H1 (cell line): ENCODE measurements at regions not wholly inside any gene's neighbourhood (a gene's known extent, or its start where the extent isn't known, plus 50 kb on each side); places are given as distances from the start of the nearest gene placed in this dataset.

Experiments used
- CTCF ChIA-PET: fragments of 300-600 bp; sonication (Branson Sonifier 250); formaldehyde crosslinking; loops from one replicate; lab custom pipeline; 2021; ENCODE audit not compliant: partially characterized antibody; lab: Charles Lee
- POLR2A ChIA-PET: fragments of 300-600 bp; sonication (Branson Sonifier 250); formaldehyde crosslinking; loops from one replicate; lab custom pipeline; 2021; ENCODE audit warnings: inconsistent platforms; ENCODE audit not compliant: partially characterized antibody; lab: Charles Lee
- DNase-seq, 2 experiments: peaks; one replicate each; pipeline versions ENCODE4 v3.0.0 to v3.0.0-alpha.2; 2010 to 2022; ENCODE audit warnings: low spot score in 2 of 2, low read depth in 1 of 2, mixed read lengths in 1 of 2
- FAIRE-seq: peaks from 2 replicates; lab custom pipeline; 2011; peaks lifted over from hg19 to GRCh38; lab: Jason Lieb, UNC
- H2AFZ ChIP-seq: 2 replicates; pipeline ENCODE4 v1.8.1; 2012; ENCODE audit warnings: low read length, inconsistent platforms
- H2AK5ac ChIP-seq: 2 replicates; pipeline ENCODE4 v1.6.1; 2013; ENCODE audit warnings: low read depth, low read length
- H2BK120ac ChIP-seq: replicated peaks from 2 replicates; pipeline ENCODE3; 2013; ENCODE audit warnings: low read depth, low read length, inconsistent platforms
- H2BK12ac ChIP-seq: 2 replicates; pipeline ENCODE4 v1.6.1; 2013; ENCODE audit warnings: low read depth, low read length
- H2BK15ac ChIP-seq: 2 replicates; pipeline ENCODE4 v1.6.1; 2013; ENCODE audit warnings: low read length
- H2BK20ac ChIP-seq: 2 replicates; pipeline ENCODE4 v1.6.1; 2013; ENCODE audit warnings: low read length
- H2BK5ac ChIP-seq: 2 replicates; pipeline ENCODE4 v1.6.1; 2013; ENCODE audit warnings: low read depth, low read length
- H3K14ac ChIP-seq: 2 replicates; pipeline ENCODE4 v1.6.1; 2013; ENCODE audit warnings: inconsistent platforms; ENCODE audit not compliant: insufficient read length
- H3K18ac ChIP-seq: 2 replicates; pipeline ENCODE4 v1.6.1; 2013; ENCODE audit warnings: low read length; ENCODE audit errors: extremely low read depth
- H3K23ac ChIP-seq: 2 replicates; pipeline ENCODE4 v1.6.1; 2013; ENCODE audit warnings: inconsistent platforms; ENCODE audit not compliant: insufficient read length
- H3K23me2 ChIP-seq: 2 replicates; pipeline ENCODE4 v1.6.1; 2013; ENCODE audit warnings: low read depth, low read length
- H3K27ac ChIP-seq: 2 replicates; pipeline ENCODE4 v1.6.1; 2011; ENCODE audit warnings: low read depth, low read length, inconsistent platforms
- H3K27me3 ChIP-seq, 4 experiments: replicated peaks in 1 of 4; 1 replicate in 1 of 4; 2 replicates in 3 of 4; pipeline versions ENCODE4 v1.6.1 to v1.8.1; 2011 to 2013; ENCODE audit warnings: low read length in 3 of 4, mild to moderate bottlenecking in 3 of 4, inconsistent platforms in 2 of 4, mixed read lengths in 2 of 4, moderate library complexity in 1 of 4; ENCODE audit not compliant: control insufficient read depth in 3 of 4, insufficient read depth in 3 of 4; ENCODE audit errors: extremely low read depth in 1 of 4
- H3K36me3 ChIP-seq, 4 experiments: 2 replicates each; pipeline versions ENCODE4 v1.6.1 to v1.8.1; 2011 to 2013; ENCODE audit warnings: mild to moderate bottlenecking in 4 of 4, low read length in 3 of 4, moderate library complexity in 2 of 4, control low read depth in 1 of 4, inconsistent platforms in 1 of 4; ENCODE audit not compliant: insufficient read depth in 4 of 4, control insufficient read depth in 2 of 4
- H3K4ac ChIP-seq: replicated peaks from 2 replicates; pipeline ENCODE3; 2013; ENCODE audit warnings: low read length, low read depth, mixed read lengths, inconsistent platforms; ENCODE audit not compliant: insufficient read length
- H3K4me1 ChIP-seq, 4 experiments: replicated peaks in 1 of 4; 1 replicate in 1 of 4; 2 replicates in 3 of 4; pipeline versions ENCODE4 v1.6.1 to v1.8.1; 2011 to 2013; ENCODE audit warnings: low read length in 3 of 4, inconsistent platforms in 2 of 4, mixed read lengths in 1 of 4; ENCODE audit not compliant: insufficient read depth in 4 of 4, control insufficient read depth in 3 of 4
- H3K4me2 ChIP-seq, 2 experiments: 2 replicates each; pipeline versions ENCODE4 v1.6.1 to v1.8.1; 2011 to 2013; ENCODE audit warnings: low read depth in 2 of 2, low read length in 2 of 2, control low read depth in 1 of 2, inconsistent platforms in 1 of 2, mild to moderate bottlenecking in 1 of 2; ENCODE audit not compliant: insufficient read depth in 1 of 2
- H3K4me3 ChIP-seq, 4 experiments: fragments of 200-600, 300-600 bp in 1 of 4; sonication (generic), shearing (Covaris generic), sonication (Bioruptor Twin) in 1 of 4; 2 replicates each; pipeline versions ENCODE4 v1.5.1 to v1.8.1; 2011 to 2016; ENCODE audit warnings: low read length in 4 of 4, low read depth in 3 of 4, control low read depth in 2 of 4, inconsistent platforms in 2 of 4, mild to moderate bottlenecking in 2 of 4, mixed read lengths in 1 of 4, moderate library complexity in 1 of 4; ENCODE audit not compliant: insufficient read depth in 2 of 4; ENCODE audit errors: extremely low read depth in 1 of 4
- H3K56ac ChIP-seq: replicated peaks from 2 replicates; pipeline ENCODE3; 2013; ENCODE audit warnings: low read depth, mild to moderate bottlenecking, mixed read lengths, low read length, inconsistent platforms; ENCODE audit not compliant: insufficient read length
- H3K79me1 ChIP-seq: 2 replicates; pipeline ENCODE4 v1.6.1; 2013; ENCODE audit warnings: low read depth, low read length, control low read depth
- H3K79me2 ChIP-seq, 2 experiments: 2 replicates each; pipeline versions ENCODE4 v1.6.1 to v1.8.1; 2012 to 2013; ENCODE audit warnings: low read length in 2 of 2, mild to moderate bottlenecking in 2 of 2, inconsistent platforms in 1 of 2; ENCODE audit not compliant: insufficient read depth in 2 of 2, control insufficient read depth in 1 of 2
- H3K9ac ChIP-seq, 4 experiments: replicated peaks in 1 of 4; 1 replicate in 1 of 4; 2 replicates in 3 of 4; pipeline versions ENCODE4 v1.6.1 to v1.8.1; 2011 to 2013; ENCODE audit warnings: low read depth in 3 of 4, low read length in 3 of 4, control low read depth in 2 of 4, mild to moderate bottlenecking in 2 of 4, moderate library complexity in 2 of 4, inconsistent platforms in 1 of 4; ENCODE audit errors: extremely low read depth in 1 of 4
- H3K9me3 ChIP-seq, 2 experiments: 2 replicates each; pipeline versions ENCODE4 v1.6.1 to v1.8.1; 2012 to 2013; ENCODE audit warnings: mild to moderate bottlenecking in 2 of 2, moderate library complexity in 2 of 2, control low read depth in 1 of 2, inconsistent platforms in 1 of 2, low read depth in 1 of 2, low read length in 1 of 2, mixed read lengths in 1 of 2; ENCODE audit not compliant: insufficient read depth in 2 of 2
- H4K20me1 ChIP-seq, 2 experiments: replicated peaks in 1 of 2; 2 replicates each; pipeline versions ENCODE3 to v1.8.1; 2011 to 2013; ENCODE audit warnings: inconsistent platforms in 2 of 2, low read length in 2 of 2, mild to moderate bottlenecking in 1 of 2; ENCODE audit not compliant: insufficient read depth in 2 of 2, control insufficient read depth in 1 of 2
- H4K5ac ChIP-seq: 2 replicates; pipeline ENCODE4 v1.6.1; 2013; ENCODE audit warnings: low read length, low read depth, mixed read lengths, inconsistent platforms; ENCODE audit not compliant: insufficient read length
- H4K8ac ChIP-seq: 2 replicates; pipeline ENCODE4 v1.8.0; 2013; ENCODE audit warnings: mild to moderate bottlenecking, moderate library complexity, low read length, inconsistent platforms; ENCODE audit not compliant: insufficient read depth; ENCODE audit errors: extremely low read depth
- H4K91ac ChIP-seq: replicated peaks from 2 replicates; pipeline ENCODE3; 2013; ENCODE audit warnings: low read length, mixed read lengths, inconsistent platforms; ENCODE audit not compliant: insufficient read length
- GABPA ChIP-seq: IDR thresholded peaks from 2 replicates; pipeline ENCODE4 v1.6.1; 2011; ENCODE audit warnings: mild to moderate bottlenecking, low read length, moderate library complexity, borderline replicate concordance; ENCODE audit not compliant: insufficient read depth
- HDAC2 ChIP-seq, 2 experiments: fragments of 300-600 bp in 1 of 2; sonication (generic) in 1 of 2; IDR thresholded peaks; 2 replicates each; pipeline ENCODE4 v1.6.1; 2011 to 2012; ENCODE audit warnings: low read depth in 2 of 2, low read length in 2 of 2, mild to moderate bottlenecking in 2 of 2, moderate library complexity in 2 of 2, borderline replicate concordance in 1 of 2, inconsistent platforms in 1 of 2
- POU5F1 ChIP-seq: IDR thresholded peaks from 2 replicates; pipeline ENCODE4 v1.6.1; 2011; ENCODE audit warnings: low read depth, mild to moderate bottlenecking, low read length, moderate library complexity
- RAD21 ChIP-seq, 2 experiments: IDR thresholded peaks in 1 of 2; conservative IDR thresholded peaks in 1 of 2; 2 replicates each; pipeline ENCODE4 v1.6.1; 2011; ENCODE audit warnings: low read depth in 2 of 2, low read length in 2 of 2, improper control_type of control experiment in 1 of 2, inconsistent platforms in 1 of 2, mild to moderate bottlenecking in 1 of 2, moderate library complexity in 1 of 2
- RFX5 ChIP-seq: IDR thresholded peaks from 2 replicates; pipeline ENCODE4 v1.6.1; 2011; ENCODE audit warnings: low read depth, low read length, improper control_type of control experiment, borderline replicate concordance
- ZNF274 ChIP-seq: IDR thresholded peaks from 2 replicates; pipeline ENCODE4 v1.7.0; 2012; ENCODE audit warnings: low read length, borderline replicate concordance; ENCODE audit errors: extremely low read depth
- WGBS, 2 experiments: shearing (Covaris generic) in 1 of 2; methylation state at CpG; one replicate each; pipeline versions ENCODE4 v1.1.6 to v1.1.7; 2013 to 2015; ENCODE audit warnings: low lambda C conversion rate in 2 of 2, mixed read lengths in 2 of 2, inconsistent platforms in 1 of 2, low coverage in 1 of 2, missing lambda C conversion rate in 1 of 2; ENCODE audit not compliant: insufficient replicate concordance in 2 of 2, insufficient coverage in 1 of 2, insufficient read length in 1 of 2; ENCODE audit errors: extremely low coverage in 1 of 2, missing lambda C conversion rate in 1 of 2; 5-methylcytosine and 5-hydroxymethylcytosine counted together

- Histone ChIP-seq H2BK20ac (no peak overlapping the region), H3K9me3 (no peaks in the 10 kb centered on the region), H4K8ac (no peak overlapping the region), H3K4me1 (no peaks in the 10 kb centered on the region), H2BK120ac (no peak overlapping the region), H3K4me2 (no peak overlapping the region), H3K18ac (no peak overlapping the region), H3K9ac (no peak overlapping the region), H3K4ac (no peak overlapping the region), H3K27ac (no peak overlapping the region), H3K56ac (no peak overlapping the region), H3K23ac (no peak overlapping the region), H3K14ac (no peak overlapping the region), H2AFZ (no peak overlapping the region), H3K23me2 (no peaks in the 10 kb centered on the region), H2AK5ac (no peak overlapping the region), H3K79me1 (no peaks in the 10 kb centered on the region), H2BK5ac (no peak overlapping the region), H2BK15ac (no peak overlapping the region), H3K36me3 (no peaks in the 10 kb centered on the region), H3K79me2 (no peaks in the 10 kb centered on the region), H3K27me3 (no peaks in the 10 kb centered on the region), H2BK12ac (no peak overlapping the region), H4K5ac (no peak overlapping the region), H3K4me3 (no peak overlapping the region)
- ChIA-PET POLR2A (no interaction called here), CTCF (no interaction called here)
- DNase-seq (no peak), FAIRE-seq (no peak)
- WGBS, 2 experiments = 92% methylated on average over 1 of the region's 1 CpG; no CpG with 5 or more reads in 1 of the 2 experiments
- TF ChIP-seq ZNF274 (no peak), RAD21 (IDR thresholded peaks at IDR 0.05 in 1 of 2, conservative IDR thresholded peaks at IDR 0.05 in 1 of 2; ENCODE audit: low read depth in 2 of 2, low read length in 2 of 2) (no peak), POU5F1 (no peak), RFX5 (no peak), GABPA (no peak), HDAC2 (IDR thresholded peaks at IDR 0.05; ENCODE audit: borderline replicate concordance in 1 of 2, low read depth in 2 of 2, low read length in 2 of 2) (no peak)
- TF ChIP-seq, all 59 proteins: peak for 0
- H4K91ac ChIP-seq = no peak overlapping the region
- no peaks in the 10 kb centered on the region for H4K20me1 ChIP-seq
These were observed 290.4 kb downstream of the IPMK start for GRCh38 chr10:57977262-57977661.
